H9 (cell line): ENCODE measurements at regions not wholly inside any gene's neighbourhood (a gene's known extent, or its start where the extent isn't known, plus 50 kb on each side); places are given as distances from the start of the nearest gene placed in this dataset.
A peak's percentile ranks its signal among the peaks of the same experiment; 100 is the strongest.

Experiments
- DNase-seq: peaks from one replicate; pipeline ENCODE4 v3.0.0-alpha.2; 2017
- H2AFZ ChIP-seq: one replicate; pipeline ENCODE4 v1.6.1; 2013; ENCODE audit warnings: mild to moderate bottlenecking, low read length, control low read depth, moderate library complexity
- H2AK5ac ChIP-seq: 2 replicates; pipeline ENCODE4 v1.6.1; 2013; ENCODE audit warnings: low read length, control low read depth, mixed read lengths; ENCODE audit not compliant: insufficient read length
- H2BK120ac ChIP-seq: one replicate; pipeline ENCODE4 v1.6.1; 2013; ENCODE audit warnings: low read depth, mild to moderate bottlenecking, low read length, control low read depth, inconsistent platforms; ENCODE audit not compliant: poor library complexity, severe bottlenecking
- H2BK12ac ChIP-seq: 2 replicates; pipeline ENCODE4 v1.6.1; 2013; ENCODE audit warnings: low read length, control low read depth, mixed read lengths, low read depth; ENCODE audit not compliant: insufficient read length
- H2BK15ac ChIP-seq: 2 replicates; pipeline ENCODE4 v1.6.1; 2013; ENCODE audit warnings: low read depth, low read length, control low read depth
- H2BK20ac ChIP-seq: one replicate; pipeline ENCODE4 v1.6.1; 2013; ENCODE audit warnings: low read depth, mild to moderate bottlenecking, low read length, control low read depth, inconsistent platforms; ENCODE audit not compliant: poor library complexity, severe bottlenecking
- H2BK5ac ChIP-seq: 2 replicates; pipeline ENCODE4 v1.6.1; 2013; ENCODE audit warnings: low read length, control low read depth, mixed read lengths; ENCODE audit not compliant: insufficient read length
- H3K14ac ChIP-seq: 2 replicates; pipeline ENCODE4 v1.6.1; 2013; ENCODE audit warnings: low read length, control low read depth; ENCODE audit not compliant: insufficient read depth
- H3K18ac ChIP-seq: 2 replicates; pipeline ENCODE4 v1.6.1; 2013; ENCODE audit warnings: low read depth, mild to moderate bottlenecking, mixed read lengths, low read length, control low read depth; ENCODE audit not compliant: insufficient read length
- H3K23ac ChIP-seq: 2 replicates; pipeline ENCODE4 v1.6.1; 2013; ENCODE audit warnings: low read length, control low read depth, mixed read lengths, low read depth; ENCODE audit not compliant: insufficient read length
- H3K23me2 ChIP-seq: 2 replicates; pipeline ENCODE4 v1.6.1; 2013; ENCODE audit warnings: low read depth, mild to moderate bottlenecking, mixed read lengths, low read length, control low read depth; ENCODE audit not compliant: insufficient read length, poor library complexity, severe bottlenecking
- H3K27ac ChIP-seq: 2 replicates; pipeline ENCODE4 v1.5.1; 2013; ENCODE audit warnings: low read length, control low read depth, mixed read lengths, low read depth; ENCODE audit not compliant: insufficient read length
- H3K27me3 ChIP-seq: 2 replicates; pipeline ENCODE4 v1.6.1; 2013; ENCODE audit warnings: low read length, control low read depth, inconsistent platforms; ENCODE audit not compliant: insufficient read depth
- H3K4ac ChIP-seq: 2 replicates; pipeline ENCODE4 v1.6.1; 2013; ENCODE audit warnings: low read depth, mild to moderate bottlenecking, control low read depth, inconsistent platforms, low read length, moderate library complexity
- H3K4me1 ChIP-seq: 2 replicates; pipeline ENCODE4 v1.6.1; 2013; ENCODE audit warnings: low read length, control low read depth, inconsistent platforms; ENCODE audit not compliant: insufficient read depth
- H3K4me2 ChIP-seq: 2 replicates; pipeline ENCODE4 v1.6.1; 2013; ENCODE audit warnings: low read length, control low read depth, mixed read lengths; ENCODE audit not compliant: insufficient read length, insufficient read depth
- H3K56ac ChIP-seq: 2 replicates; pipeline ENCODE4 v1.6.1; 2013; ENCODE audit warnings: low read depth, mild to moderate bottlenecking, mixed read lengths, low read length, control low read depth; ENCODE audit not compliant: insufficient read length
- H3K79me1 ChIP-seq: 2 replicates; pipeline ENCODE4 v1.6.1; 2013; ENCODE audit warnings: low read depth, mild to moderate bottlenecking, moderate library complexity, low read length, control low read depth, inconsistent platforms; ENCODE audit not compliant: insufficient read depth, poor library complexity, severe bottlenecking
- H3K79me2 ChIP-seq: 2 replicates; pipeline ENCODE4 v1.6.1; 2013; ENCODE audit warnings: low read length, control low read depth, inconsistent platforms; ENCODE audit not compliant: insufficient read depth
- H3K9ac ChIP-seq: 2 replicates; pipeline ENCODE4 v1.6.1; 2013; ENCODE audit warnings: low read length, control low read depth, mixed read lengths; ENCODE audit not compliant: insufficient read length; ENCODE audit errors: extremely low read depth
- H3K9me3 ChIP-seq: one replicate; pipeline ENCODE4 v1.6.1; 2013; ENCODE audit warnings: low read depth, low read length, inconsistent platforms; ENCODE audit not compliant: control insufficient read depth
- H3T11ph ChIP-seq: one replicate; pipeline ENCODE4 v1.6.1; 2013; ENCODE audit warnings: mild to moderate bottlenecking, low read length, control low read depth, inconsistent platforms
- H4K20me1 ChIP-seq: one replicate; pipeline ENCODE4 v1.6.1; 2013; ENCODE audit not compliant: control insufficient read depth, insufficient read length, insufficient read depth
- H4K5ac ChIP-seq: 2 replicates; pipeline ENCODE4 v1.6.1; 2013; ENCODE audit warnings: low read depth, mild to moderate bottlenecking, mixed read lengths, low read length, control low read depth; ENCODE audit not compliant: insufficient read length
- H4K8ac ChIP-seq: replicated peaks from 2 replicates; pipeline ENCODE4 v1.6.1; 2013; ENCODE audit warnings: low read length, control low read depth, mixed read lengths, low read depth; ENCODE audit not compliant: insufficient read length
- H4K91ac ChIP-seq: 2 replicates; pipeline ENCODE4 v1.6.1; 2013; ENCODE audit warnings: low read depth, mild to moderate bottlenecking, moderate library complexity, mixed read lengths, low read length, control low read depth; ENCODE audit not compliant: insufficient read length
- H3K27ac Mint-ChIP-seq, 3 experiments: 2 replicates in 2 of 3; 3 replicates in 1 of 3; pipeline ENCODE4 v1.8.0; 2020 to 2021; ENCODE audit warnings: mixed read lengths in 3 of 3, mild to moderate bottlenecking in 1 of 3, moderate library complexity in 1 of 3
- H3K27me3 Mint-ChIP-seq: 2 replicates; pipeline ENCODE4 v1.8.0; 2021; ENCODE audit warnings: low read depth, mild to moderate bottlenecking, moderate library complexity, mixed read lengths
- H3K36me3 Mint-ChIP-seq, 3 experiments: 2 replicates in 2 of 3; 3 replicates in 1 of 3; pipeline ENCODE4 v1.8.0; 2020 to 2021; ENCODE audit warnings: low read depth in 3 of 3, mixed read lengths in 3 of 3; ENCODE audit not compliant: insufficient read depth in 1 of 3
- H3K4me1 Mint-ChIP-seq, 2 experiments: 2 replicates each; pipeline ENCODE4 v1.8.0; 2020; ENCODE audit warnings: mixed read lengths in 2 of 2
- H3K4me3 Mint-ChIP-seq, 2 experiments: 2 replicates in 1 of 2; 3 replicates in 1 of 2; pipeline ENCODE4 v1.8.0; 2020 to 2021; ENCODE audit warnings: mild to moderate bottlenecking in 2 of 2, mixed read lengths in 2 of 2, moderate library complexity in 1 of 2
- H3K9me3 Mint-ChIP-seq, 2 experiments: 2 replicates in 1 of 2; 3 replicates in 1 of 2; pipeline ENCODE4 v1.8.0; 2020; ENCODE audit warnings: mild to moderate bottlenecking in 2 of 2, mixed read lengths in 2 of 2, moderate library complexity in 1 of 2
- CTCF ChIP-seq: fragments of 200-600 bp; sonication (generic); conservative IDR thresholded peaks from 3 replicates; pipeline ENCODE4 v1.8.0; 2021; ENCODE audit warnings: antibody characterized with exemption, mild to moderate bottlenecking
- whole genome bisulfite sequencing: extraction: QIAGEN DNeasy Blood & Tissue Kit; methylation state at CpG from one replicate; pipeline ENCODE4 v1.1.7; 2013; ENCODE audit warnings: missing lambda C conversion rate, low lambda C conversion rate, mixed read lengths; ENCODE audit not compliant: insufficient read length; ENCODE audit errors: extremely low coverage; 5-methylcytosine and 5-hydroxymethylcytosine counted together

GRCh38 chr14:51575349-51576116 is 76.2 kb upstream of the FRMD6 start:
- DNase-seq = no peak
- no peak overlapping the region for H3K14ac ChIP-seq
- H3K27me3 ChIP-seq = no peaks in the 10 kb centered on the region
- no peak overlapping the region for H3K9ac ChIP-seq
- H3K79me2 ChIP-seq = no peaks in the 10 kb centered on the region
- no peak overlapping the region for H2AFZ ChIP-seq
- no peak overlapping the region for H2BK12ac ChIP-seq
- H3K27me3 Mint-ChIP-seq = no peaks in the 10 kb centered on the region
- no peak overlapping the region for H2BK5ac ChIP-seq
- TF ChIP-seq CTCF = no peak
- no peak overlapping the region for H3K23ac ChIP-seq
- no peak overlapping the region for H2BK20ac ChIP-seq
- H3K4ac ChIP-seq = no peak overlapping the region
- peak overlapping the region in 1 of 3 experiments; percentile 59; a peak in 1 of 7 replicates for H3K27ac Mint-ChIP-seq
- H3K36me3 Mint-ChIP-seq = no peaks in the 10 kb centered on the region
- no peak overlapping the region for H3K4me2 ChIP-seq
- H3K79me1 ChIP-seq = no peaks in the 10 kb centered on the region
- H4K91ac ChIP-seq = no peak overlapping the region
- no peak overlapping the region for H4K5ac ChIP-seq
- no peak overlapping the region for H2BK120ac ChIP-seq
- no peak overlapping the region for H2BK15ac ChIP-seq
- peaks cover 2% of the 10 kb centered on the region; the same call in 1 of the 2 replicates for H3K4me1 ChIP-seq
- no peaks in the 10 kb centered on the region for H3K9me3 Mint-ChIP-seq
- H3K18ac ChIP-seq = no peak overlapping the region
- no peak overlapping the region for H4K8ac ChIP-seq
- H4K20me1 ChIP-seq = no peaks in the 10 kb centered on the region
- no peak overlapping the region for H2AK5ac ChIP-seq
- no peaks in the 10 kb centered on the region for H3K23me2 ChIP-seq
- no peaks in the 10 kb centered on the region for H3K9me3 ChIP-seq
- no peak overlapping the region for H3K4me3 Mint-ChIP-seq
- H3K27ac ChIP-seq = no peak overlapping the region
- no CpG with 5 or more reads among the region's 11 CpGs for WGBS
- peaks cover 9 to 16% of the 10 kb centered on the region in 2 experiments for H3K4me1 Mint-ChIP-seq
- H3K56ac ChIP-seq = no peak overlapping the region
- no peak overlapping the region for H3T11ph ChIP-seq
